ENCODE measurements at regions not wholly inside any gene's neighbourhood (a gene's known extent, or its start where the extent isn't known, plus 50 kb on each side); places are given as distances from the start of the nearest gene placed in this dataset.

DNA sequence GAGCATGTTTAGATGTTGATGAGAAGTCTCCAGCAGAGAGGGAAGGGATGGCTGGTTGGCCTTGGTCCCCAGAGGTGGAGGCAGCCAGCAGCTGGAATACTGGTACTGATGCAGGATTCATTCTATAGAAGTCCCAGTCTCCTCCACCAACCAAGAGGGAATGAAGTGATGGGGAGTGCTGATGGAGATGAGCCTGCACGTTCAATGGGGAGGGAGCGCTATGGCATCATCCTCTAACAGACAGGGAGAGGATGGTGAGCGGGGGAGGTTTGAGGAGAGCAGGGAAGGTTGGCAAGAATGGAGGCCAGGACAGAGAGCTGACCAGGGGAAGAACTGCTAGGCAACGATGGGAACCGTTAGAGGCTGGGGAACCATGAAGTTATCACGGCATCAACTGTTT, 159.8 kb upstream of the MVB12B start:
- DNase-seq (no peak), ATAC-seq (no peak)
- no peak overlapping the region for H3K4me3 ChIP-seq
- TF ChIP-seq POLR2A (IDR thresholded peaks at IDR 0.05), result no peak
- TF ChIP-seq, protein P1, sequence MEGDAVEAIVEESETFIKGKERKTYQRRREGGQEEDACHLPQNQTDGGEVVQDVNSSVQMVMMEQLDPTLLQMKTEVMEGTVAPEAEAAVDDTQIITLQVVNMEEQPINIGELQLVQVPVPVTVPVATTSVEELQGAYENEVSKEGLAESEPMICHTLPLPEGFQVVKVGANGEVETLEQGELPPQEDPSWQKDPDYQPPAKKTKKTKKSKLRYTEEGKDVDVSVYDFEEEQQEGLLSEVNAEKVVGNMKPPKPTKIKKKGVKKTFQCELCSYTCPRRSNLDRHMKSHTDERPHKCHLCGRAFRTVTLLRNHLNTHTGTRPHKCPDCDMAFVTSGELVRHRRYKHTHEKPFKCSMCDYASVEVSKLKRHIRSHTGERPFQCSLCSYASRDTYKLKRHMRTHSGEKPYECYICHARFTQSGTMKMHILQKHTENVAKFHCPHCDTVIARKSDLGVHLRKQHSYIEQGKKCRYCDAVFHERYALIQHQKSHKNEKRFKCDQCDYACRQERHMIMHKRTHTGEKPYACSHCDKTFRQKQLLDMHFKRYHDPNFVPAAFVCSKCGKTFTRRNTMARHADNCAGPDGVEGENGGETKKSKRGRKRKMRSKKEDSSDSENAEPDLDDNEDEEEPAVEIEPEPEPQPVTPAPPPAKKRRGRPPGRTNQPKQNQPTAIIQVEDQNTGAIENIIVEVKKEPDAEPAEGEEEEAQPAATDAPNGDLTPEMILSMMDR (IDR thresholded peaks at IDR 0.05 in 4 of 5, conservative IDR thresholded peaks at IDR 0.05 in 1 of 5), result no peak
- H3K27ac ChIP-seq, result no peak overlapping the region
- intact Hi-C loops (cut with DNase I; ENCODE audit: low total_unique reads) (no loop called here), in situ Hi-C loops (cut with MboI; ENCODE audit: low sequenced_read_pairs in 4 of 4) (no loop called here)
- H3K27me3 ChIP-seq, result no peaks in the 10 kb centered on the region
- no peaks in the 10 kb centered on the region for H3K9me3 ChIP-seq
- H3K4me1 ChIP-seq, result no peaks in the 10 kb centered on the region
- no peaks in the 10 kb centered on the region for H3K36me3 ChIP-seq

DNA sequence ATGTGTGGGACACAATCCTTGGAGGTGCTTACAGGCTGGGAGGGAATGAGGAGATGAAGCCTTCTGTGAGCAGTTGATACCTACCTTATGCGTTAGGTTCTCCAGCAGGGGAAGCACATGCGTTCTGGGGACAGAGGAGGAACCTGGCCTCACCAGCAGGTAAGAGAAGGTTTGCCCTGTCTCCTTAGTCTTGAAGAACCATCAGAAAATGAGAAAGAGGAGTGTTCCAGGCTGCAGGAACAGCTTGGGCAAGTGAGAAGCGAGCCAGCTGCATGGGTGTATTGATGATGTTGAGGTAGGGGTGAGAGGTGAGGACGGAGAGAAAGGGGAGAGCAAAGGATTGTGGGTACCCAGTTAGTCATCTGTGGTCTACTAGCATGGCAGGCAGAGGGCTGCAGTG, 156.9 kb upstream of the MVB12B start:
- no peaks in the 10 kb centered on the region for H3K27me3 ChIP-seq
- no peaks in the 10 kb centered on the region for H3K36me3 ChIP-seq
- no peak overlapping the region for H3K27ac ChIP-seq
- TF ChIP-seq POLR2A (IDR thresholded peaks at IDR 0.05), result no peak
- TF ChIP-seq, protein P1 (IDR thresholded peaks at IDR 0.05 in 4 of 5, conservative IDR thresholded peaks at IDR 0.05 in 1 of 5), result no peak
- no peak for ATAC-seq
- no peak overlapping the region for H3K4me3 ChIP-seq
- in situ Hi-C loops (cut with MboI; ENCODE audit: low sequenced_read_pairs in 4 of 4) (no loop called here), intact Hi-C loops (cut with DNase I; ENCODE audit: low total_unique reads) (no loop called here)
- H3K4me1 ChIP-seq, result no peaks in the 10 kb centered on the region
- no peaks in the 10 kb centered on the region for H3K9me3 ChIP-seq
- no peak for DNase-seq

DNA sequence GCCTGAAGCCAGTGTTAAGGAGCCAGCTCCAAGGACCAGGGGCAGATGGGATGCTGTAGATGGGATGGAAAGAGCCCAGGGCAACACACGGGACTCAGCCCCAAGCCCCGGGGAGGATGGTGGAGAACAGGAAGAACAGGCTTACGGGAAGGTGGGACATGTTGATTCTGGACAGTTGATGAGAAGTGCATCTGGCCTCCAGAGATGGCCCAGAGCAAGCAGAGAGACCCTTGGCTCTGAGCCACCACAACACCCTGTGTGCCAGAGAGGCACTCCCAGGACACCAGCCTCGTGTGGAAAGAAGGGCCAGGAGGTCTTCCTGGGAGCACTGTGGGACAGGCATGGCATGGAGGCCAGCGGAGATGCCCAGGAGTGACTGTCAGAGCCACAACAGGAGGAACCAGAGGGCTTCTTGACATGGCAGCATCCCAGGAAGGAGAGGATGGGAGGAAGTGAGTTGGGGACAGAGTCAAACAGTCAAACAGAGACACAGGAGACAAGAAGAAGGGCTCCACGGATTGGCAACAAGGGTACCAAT, 156.3 kb upstream of the MVB12B start:
- intact Hi-C loops (cut with DNase I; ENCODE audit: low total_unique reads), result no loop called here
- H3K4me1 ChIP-seq, result no peaks in the 10 kb centered on the region
- TF ChIP-seq, protein P1 (IDR thresholded peaks at IDR 0.05 in 4 of 5, conservative IDR thresholded peaks at IDR 0.05 in 1 of 5), result no peak
- no peak for TF ChIP-seq POLR2A (IDR thresholded peaks at IDR 0.05)
- H3K27ac ChIP-seq, result no peak overlapping the region
- no peaks in the 10 kb centered on the region for H3K27me3 ChIP-seq
- H3K4me3 ChIP-seq, result no peak overlapping the region
- no peak for ATAC-seq
- DNase-seq, result no peak
- no peaks in the 10 kb centered on the region for H3K36me3 ChIP-seq
- H3K9me3 ChIP-seq, result no peaks in the 10 kb centered on the region
- in situ Hi-C loops (cut with MboI; ENCODE audit: low sequenced_read_pairs in 4 of 4), result no loop called here

DNA sequence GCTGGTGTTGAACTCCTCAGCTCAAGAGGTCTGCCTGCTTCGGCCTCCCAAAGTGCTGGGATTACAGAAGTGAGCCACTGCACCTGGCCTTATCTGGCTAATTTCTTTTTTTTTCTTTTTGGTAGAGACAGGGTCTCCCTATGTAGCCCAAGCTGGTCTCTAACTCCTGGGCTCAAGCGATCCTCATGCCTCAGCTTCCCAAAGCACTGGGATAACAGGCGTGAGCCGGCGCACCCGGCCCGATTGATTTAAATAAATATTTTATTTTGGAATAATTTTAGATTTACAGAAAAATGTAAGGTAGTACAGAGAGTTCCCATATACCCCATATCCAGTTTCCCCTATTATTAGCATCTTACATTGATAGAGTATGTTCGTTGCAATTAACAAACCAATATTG, 155.0 kb upstream of the MVB12B start:
- no peak overlapping the region for H3K4me3 ChIP-seq
- TF ChIP-seq, protein P1 (IDR thresholded peaks at IDR 0.05 in 4 of 5, conservative IDR thresholded peaks at IDR 0.05 in 1 of 5), result no peak
- no peak for TF ChIP-seq POLR2A (IDR thresholded peaks at IDR 0.05)
- ATAC-seq (no peak), DNase-seq (no peak)
- intact Hi-C loops (cut with DNase I; ENCODE audit: low total_unique reads) (no loop called here), in situ Hi-C loops (cut with MboI; ENCODE audit: low sequenced_read_pairs in 4 of 4) (no loop called here)
- H3K36me3 ChIP-seq, result no peaks in the 10 kb centered on the region
- H3K27ac ChIP-seq, result no peak overlapping the region
- no peaks in the 10 kb centered on the region for H3K9me3 ChIP-seq
- H3K4me1 ChIP-seq, result no peaks in the 10 kb centered on the region
- H3K27me3 ChIP-seq, result peaks cover 0 to 2% (median 0%) of the 10 kb centered on the region in 3 donors

DNA sequence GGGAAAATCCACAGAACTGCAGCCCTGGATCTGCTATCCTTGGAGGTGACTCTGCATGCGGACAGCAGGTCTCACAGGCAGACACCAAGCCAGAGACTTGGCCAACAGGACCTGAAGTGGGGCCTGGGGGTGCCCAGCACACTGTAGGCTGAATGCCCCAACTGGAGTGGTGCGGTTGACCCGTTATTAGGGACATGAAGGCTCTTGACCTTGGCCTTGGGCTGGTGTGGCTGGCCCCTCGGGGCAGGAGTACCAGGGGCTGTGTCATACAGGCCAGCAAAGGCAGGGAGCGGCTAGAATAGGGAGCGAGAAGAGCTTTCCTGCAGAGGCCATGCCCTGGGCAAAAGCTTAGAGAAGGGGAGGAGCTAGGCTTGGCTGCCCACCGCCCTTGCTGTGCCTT, 153.2 kb upstream of the MVB12B start:
- Histone ChIP-seq H3K36me3 (no peaks in the 10 kb centered on the region), H3K4me3 (no peak overlapping the region), H3K4me1 (no peaks in the 10 kb centered on the region), H3K9me3 (no peaks in the 10 kb centered on the region), H3K27me3 (peaks cover 0 to 2% (median 0%) of the 10 kb centered on the region in 3 donors), H3K27ac (no peak overlapping the region)
- intact Hi-C loops (cut with DNase I; ENCODE audit: low total_unique reads), result no loop called here
- in situ Hi-C loops (cut with MboI; ENCODE audit: low sequenced_read_pairs in 4 of 4), result no loop called here
- ATAC-seq (no peak), DNase-seq (no peak)
- no peak for TF ChIP-seq POLR2A (IDR thresholded peaks at IDR 0.05)
- TF ChIP-seq, protein P1 (IDR thresholded peaks at IDR 0.05 in 4 of 5, conservative IDR thresholded peaks at IDR 0.05 in 1 of 5), result no peak

All from gastrocnemius medialis (tissue), 4 donors.